ENCODE measurements at regions not wholly inside any gene's neighbourhood (a gene's known extent, or its start where the extent isn't known, plus 50 kb on each side); places are given as distances from the start of the nearest gene placed in this dataset.
"Not testable (repeated sequence)": the region's sequence is repeated elsewhere in the genome, so short reads cannot be mapped to it uniquely, and the experiment has no call there.

DNA sequence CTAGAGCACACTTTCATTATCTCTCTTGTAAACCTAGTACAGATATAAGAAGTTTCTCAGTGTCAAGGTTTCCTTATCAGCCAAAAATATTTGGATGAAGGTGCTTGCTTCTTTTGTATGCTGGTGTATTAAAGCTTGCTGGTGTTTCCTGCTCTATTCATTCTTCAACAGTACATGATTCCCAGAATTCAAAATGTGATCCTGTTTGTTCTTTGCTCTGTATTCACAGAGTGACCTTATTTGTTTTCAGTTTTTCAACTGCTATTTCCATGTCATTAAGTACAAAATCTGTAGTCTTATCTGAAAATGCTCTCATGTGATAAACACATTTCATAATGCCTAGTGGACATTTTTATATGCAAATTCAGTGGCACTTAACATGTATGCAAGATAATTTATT lies 1185.8 kb downstream of the SUCLG1 start:
- DNase-seq (ENCODE audit: low spot score), result no peak

DNA sequence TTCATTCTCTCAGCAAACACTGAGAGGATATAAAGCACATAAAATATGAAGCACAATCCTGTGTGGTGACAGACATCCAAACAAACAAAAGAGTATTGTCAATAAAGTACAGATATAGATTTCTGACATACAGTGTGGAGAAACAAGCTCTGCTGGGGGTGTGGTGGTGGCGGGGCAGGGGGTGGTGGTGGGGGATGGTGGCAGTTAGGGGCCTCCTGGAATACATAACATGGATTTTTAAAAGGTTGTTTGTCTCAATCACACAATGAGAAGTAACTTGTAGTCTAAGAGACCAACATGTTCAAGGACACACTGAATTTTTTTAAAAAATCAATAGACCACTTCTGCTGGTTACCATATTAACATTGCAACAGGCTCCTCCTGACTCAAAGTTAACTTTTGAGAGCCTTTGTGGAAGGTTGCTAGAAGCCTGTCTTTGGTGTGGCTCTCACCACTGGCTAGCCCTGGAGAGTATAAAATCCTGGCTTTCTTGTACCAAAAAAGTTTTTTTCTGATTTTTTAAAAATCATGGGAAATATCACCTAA lies 1197.4 kb downstream of the SUCLG1 start:
- no peak for DNase-seq (ENCODE audit: low spot score)

DNA sequence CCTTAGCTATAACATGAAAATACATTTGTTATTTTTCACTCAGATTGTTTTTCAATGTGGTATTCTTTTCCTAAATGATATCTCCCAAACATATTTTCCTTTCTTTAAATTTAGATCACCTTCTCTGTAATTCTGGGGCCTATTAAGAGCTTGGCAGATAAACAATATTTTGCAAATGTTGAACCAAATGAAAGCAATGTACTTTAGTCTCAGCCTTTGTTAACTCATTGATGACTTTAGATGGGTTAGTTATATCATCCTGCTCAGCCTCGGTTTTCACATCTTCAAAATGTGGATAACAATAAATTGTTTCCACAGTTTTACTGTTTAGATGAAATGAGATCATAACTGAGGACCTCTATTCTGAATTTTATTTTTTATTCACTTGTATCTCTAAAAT lies 1205.2 kb downstream of the SUCLG1 start:
- DNase-seq (ENCODE audit: low spot score), result no peak

DNA sequence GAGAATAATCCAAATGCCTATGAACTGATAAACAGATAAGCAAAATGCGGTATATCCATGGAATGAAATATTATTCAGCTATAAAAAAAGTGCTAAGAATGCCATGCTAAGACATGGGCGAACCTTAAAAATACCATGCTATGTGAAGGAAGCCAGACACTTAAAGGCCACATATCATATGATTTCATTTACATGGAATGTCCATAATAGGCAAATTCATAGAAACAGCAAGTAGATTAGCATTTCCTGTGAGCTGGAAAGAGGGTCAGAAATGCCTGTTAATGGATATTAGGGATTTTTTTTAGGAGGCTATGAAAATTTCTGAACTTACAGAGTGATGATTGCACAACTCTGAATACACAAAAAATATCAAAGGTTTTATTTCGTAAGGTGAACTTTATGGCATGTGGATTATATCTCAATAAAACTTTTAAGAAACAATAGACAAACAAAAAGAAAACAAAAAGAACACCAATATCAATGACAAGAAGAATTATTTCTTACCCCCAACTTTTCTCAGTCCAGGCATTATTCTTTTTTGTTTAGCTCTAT lies 1207.7 kb downstream of the SUCLG1 start:
- DNase-seq (ENCODE audit: low spot score), result no peak

DNA sequence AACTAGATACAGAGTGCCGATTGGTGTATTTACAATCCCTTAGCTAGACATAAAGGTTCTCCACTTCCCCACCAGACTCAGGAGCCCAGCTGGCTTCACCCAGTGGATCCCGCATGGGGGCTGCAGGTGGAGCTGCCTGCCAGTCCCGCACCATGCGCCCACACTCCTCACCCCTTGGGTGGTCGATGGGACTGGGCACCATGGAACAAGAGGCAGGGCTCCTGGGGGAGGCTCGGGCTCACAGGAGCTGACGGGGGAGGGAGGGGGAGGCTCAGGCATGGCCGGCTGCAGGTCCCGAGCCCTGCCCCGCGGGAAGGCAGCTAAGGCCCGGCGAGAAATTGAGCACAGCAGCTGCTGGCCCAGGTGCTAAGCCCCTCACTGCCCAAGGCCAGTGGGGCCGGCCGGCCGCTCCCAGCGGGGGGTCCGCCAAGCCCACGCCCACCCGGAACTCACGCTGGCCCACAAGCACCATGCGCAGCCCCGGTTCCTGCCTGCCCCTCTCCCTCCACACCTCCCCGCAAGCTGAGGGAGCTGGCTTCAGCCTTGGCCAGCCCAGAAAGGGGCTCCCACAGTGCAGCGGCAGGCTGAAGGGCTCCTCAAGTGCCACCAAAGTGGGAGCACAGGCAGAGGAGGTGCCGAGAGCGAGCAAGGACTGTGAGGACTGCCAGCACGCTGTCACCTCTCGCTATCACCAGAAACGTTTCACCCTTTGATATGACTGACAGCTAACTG lies 1213.1 kb downstream of the SUCLG1 start:
- not testable (repeated sequence) for DNase-seq (ENCODE audit: low spot score)

DNA sequence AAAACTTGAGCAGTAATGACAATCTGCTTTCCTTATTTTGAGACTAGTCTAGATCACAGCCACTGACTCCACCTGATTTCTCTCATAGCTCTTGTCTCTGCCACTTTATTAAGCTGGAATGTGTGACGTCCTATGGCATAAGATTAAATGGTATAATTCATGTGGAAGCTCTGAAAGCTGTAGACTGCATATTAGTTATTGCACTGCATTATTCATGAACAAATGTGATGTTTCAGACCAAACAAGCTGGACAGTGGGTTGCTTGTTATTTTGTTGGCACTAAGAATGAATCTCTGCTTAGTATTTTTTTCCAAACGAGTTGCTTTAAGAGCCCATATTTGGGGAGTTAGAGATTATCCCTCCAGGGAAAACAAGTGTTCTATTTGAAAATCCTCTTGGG lies 1218.5 kb downstream of the SUCLG1 start:
- DNase-seq (ENCODE audit: low spot score), result no peak

DNA sequence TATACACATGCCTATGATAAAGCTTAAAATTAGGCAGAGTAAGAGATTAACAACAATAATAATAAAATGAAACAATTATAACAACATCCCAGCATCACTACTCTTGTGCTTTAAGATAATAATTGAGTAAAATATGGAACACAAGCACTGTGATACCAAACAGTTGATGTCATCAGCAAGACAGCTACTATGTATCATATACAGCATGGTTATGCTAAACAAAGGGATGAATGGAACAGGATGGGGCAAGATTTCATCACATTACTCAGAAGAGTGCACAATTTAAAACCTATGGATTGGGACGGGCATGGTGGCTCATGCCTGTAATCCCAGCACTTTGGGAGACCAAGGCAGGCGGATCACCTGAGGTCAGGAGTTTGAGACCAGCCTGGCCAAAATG lies 1221.0 kb downstream of the SUCLG1 start:
- no peak for DNase-seq (ENCODE audit: low spot score)

DNA sequence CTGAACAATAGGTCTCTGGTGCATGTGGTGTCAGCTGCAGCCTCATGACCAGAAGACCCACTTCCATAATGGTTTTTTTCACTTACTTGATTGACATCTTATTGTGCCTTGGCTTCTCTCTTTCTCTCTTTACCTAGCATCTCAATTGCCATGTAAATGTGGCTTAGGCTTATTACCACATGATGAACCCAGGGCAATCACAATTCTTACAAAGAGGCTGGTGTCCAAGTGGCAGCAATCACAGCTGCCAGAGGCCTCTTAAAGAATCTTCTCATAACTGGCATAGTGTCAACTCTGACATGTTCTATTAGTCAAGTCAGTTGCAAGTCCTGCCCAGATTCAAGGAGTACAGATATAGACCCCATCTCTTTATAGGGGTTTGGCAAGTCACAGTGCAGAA lies 1224.8 kb downstream of the SUCLG1 start:
- DNase-seq (ENCODE audit: low spot score), result no peak

DNA sequence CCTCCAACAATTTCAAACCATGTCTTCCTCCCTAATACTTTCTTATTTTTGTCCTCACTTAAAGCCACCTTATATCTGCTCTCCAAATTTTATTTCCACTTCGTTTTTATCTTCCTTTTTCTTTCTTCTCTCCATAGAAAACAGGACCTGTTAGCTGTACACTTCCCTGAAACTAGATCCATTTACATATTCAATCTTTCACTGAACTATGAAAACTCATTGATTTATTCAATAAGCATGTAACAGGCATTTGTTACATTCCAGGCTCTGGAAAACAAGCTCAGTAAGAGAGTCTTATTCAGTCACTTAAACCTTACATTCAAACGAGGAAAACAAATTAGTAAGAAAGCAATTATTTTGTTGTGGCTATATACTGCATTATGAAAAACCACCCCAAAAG lies 1225.3 kb downstream of the SUCLG1 start:
- no peak for DNase-seq (ENCODE audit: low spot score)

DNA sequence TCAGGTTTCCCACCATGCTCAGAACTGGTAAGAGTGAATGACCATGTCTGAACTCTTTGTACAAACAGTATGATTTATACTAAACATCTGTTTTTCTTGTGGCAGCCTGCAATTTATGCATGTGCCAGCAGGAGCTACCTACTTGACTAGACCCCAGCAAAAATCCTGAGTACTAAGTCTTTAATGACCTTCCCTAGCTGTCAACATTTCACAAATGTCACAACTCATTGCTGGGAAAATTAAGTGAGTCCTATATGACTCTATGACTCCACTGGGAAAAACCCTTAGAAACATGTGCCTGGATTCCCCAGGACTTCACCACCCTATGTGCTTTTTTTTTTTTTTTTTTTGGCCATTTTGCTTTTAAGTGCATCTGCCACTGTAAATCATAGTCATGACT lies 1225.8 kb downstream of the SUCLG1 start:
- DNase-seq (ENCODE audit: low spot score), result no peak

DNA sequence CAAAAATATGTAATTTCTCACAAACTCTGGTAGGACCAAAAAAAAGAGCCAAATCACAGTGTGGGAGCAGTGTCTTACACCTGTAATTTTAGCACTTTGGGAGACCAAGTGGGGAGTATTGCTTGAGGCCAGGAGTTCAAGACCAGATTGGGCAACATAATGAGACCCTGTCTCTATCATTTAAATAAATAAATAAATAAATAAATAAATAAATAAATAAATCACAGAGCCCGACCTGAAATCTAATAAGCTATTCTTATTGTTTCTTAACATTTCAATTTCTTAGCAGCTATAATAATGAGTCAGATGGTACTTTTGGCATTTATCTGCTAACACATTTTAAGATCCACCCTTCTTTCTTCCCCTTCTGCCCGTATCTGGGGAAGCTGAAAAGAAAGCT lies 1229.6 kb downstream of the SUCLG1 start:
- DNase-seq (ENCODE audit: low spot score), result no peak

DNA sequence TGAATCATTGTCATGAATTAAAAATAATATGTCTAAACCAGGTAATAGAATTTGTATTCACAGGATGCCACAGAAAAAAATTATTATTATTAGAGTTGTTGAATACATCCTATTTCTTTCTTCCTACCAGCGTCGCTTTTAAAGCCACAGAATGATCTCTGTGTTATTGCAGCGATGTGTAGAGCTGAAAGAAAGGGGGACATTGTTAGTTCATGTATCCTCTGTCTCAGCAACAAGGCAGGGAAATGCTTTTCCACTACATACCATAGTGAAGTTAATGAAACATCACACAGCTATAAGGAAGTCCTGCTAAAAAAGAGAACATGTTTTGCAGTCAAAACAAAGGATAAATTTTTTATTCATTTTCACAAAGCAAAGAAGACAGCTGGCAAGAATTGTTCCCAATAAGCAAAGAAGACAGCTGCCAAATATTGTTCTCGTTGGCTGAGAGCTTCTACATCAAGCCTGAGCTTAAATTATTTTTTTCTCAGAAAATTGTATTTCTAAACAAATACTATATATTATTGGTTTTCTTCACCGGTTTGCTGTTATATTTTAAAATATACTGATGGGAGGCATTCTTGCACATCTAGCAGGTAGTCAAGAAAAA lies 1234.4 kb downstream of the SUCLG1 start:
- no peak for DNase-seq (ENCODE audit: low spot score)

DNA sequence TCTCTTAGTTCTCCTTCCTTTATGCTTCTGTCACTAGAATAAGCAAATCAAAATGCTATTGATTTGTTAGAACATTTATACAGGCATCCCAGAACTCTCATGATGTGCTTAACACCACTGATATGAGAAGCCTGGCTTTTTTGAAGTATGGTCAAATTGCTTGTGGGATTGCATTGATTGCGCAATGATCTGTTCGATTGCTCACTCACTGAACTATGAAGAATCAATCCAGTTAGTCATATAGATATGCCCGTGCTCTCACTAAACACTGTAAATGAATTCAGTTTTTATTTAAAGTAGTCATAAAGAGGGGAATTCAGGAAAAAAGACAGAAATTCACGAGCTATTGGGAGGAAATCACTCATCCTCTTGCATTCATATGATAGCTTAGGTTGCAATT lies 1237.8 kb downstream of the SUCLG1 start:
- DNase-seq (ENCODE audit: low spot score), result no peak

DNA sequence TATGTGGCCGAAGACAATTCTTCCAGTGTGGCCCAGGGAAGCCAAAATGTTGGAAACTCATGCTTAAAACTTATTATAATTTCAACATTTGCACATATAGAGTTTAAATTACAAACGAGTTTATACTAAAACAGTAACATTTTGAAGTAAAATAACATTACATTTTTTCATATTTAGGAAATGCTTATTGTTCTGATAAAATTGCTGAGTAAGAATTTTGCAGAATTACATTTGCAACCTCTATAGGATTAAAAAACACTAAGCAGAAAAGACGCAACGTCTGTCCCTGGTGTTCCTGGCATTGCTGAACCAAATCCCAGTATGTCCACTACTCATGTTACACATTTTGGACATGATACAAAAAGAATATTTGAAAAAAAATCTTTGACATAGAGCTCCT lies 1241.2 kb downstream of the SUCLG1 start:
- no peak for DNase-seq (ENCODE audit: low spot score)

DNA sequence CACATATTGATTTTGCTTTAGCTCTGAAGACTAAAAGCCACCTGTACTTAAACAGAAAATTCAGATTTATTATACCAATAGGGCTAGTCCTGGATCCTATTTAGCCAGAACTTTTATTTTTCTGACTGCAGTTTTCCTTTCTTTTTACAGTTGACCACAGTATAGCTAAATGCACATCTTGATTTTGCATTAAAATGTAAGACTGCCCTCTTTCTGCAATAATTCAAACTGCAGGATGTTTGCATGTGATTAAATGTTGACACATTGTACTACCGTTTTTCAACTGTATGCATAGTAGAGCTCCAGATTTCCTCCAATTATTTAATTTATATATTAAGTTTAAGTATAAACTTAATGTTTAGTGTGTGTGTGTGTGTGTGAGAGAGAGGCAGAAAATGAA lies 1262.9 kb downstream of the SUCLG1 start:
- no peak for DNase-seq (ENCODE audit: low spot score)

DNA sequence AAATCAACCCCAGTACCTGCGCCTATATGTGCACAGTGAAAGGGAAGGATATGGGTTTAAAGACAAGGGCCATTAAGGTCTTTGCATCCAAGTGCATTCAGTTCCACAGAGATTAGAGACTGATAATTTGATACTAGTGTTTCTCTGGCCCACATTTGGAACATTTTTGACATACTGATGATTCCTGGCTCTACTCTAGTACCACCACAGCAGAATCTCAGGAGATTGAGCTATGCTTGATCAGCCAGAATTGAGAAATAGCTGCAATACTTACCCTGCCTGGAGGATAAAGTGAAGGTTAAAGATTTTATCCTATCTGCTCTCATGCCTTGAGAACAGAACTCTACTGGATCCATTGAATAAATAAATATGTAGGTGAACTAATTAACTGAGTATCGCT lies 1267.8 kb downstream of the SUCLG1 start:
- DNase-seq (ENCODE audit: low spot score), result no peak

DNA sequence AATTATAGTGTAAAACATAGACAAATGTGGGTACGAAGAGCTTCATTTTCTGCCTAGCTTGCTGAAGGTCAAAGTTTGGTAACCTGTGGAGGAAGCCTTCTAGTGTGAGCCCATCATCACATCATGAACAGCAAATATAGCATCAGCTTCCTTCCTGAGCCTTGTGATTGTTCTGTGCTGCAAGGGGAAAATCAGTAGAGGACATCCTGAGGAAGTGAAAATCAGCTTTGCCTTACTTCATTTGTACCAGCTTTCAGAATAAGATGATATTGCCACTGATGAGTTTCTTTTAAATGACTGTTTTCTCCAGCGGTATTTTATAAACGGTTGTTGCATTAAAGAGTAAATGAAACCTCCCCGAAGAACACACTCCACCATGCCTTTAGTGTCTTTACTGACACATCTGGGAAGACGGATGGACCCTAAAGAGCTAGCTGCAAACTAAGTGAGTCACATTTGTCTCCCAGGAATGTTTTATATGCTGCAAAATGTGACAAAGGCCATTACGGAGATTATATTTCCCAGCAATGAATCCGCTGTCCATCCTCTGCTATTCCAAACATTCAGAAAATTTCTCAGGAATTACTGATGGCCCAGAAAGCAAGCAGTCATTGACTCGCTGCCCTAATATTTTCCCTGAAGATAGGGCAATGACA lies 1272.8 kb downstream of the SUCLG1 start:
- DNase-seq (ENCODE audit: low spot score), result no peak

DNA sequence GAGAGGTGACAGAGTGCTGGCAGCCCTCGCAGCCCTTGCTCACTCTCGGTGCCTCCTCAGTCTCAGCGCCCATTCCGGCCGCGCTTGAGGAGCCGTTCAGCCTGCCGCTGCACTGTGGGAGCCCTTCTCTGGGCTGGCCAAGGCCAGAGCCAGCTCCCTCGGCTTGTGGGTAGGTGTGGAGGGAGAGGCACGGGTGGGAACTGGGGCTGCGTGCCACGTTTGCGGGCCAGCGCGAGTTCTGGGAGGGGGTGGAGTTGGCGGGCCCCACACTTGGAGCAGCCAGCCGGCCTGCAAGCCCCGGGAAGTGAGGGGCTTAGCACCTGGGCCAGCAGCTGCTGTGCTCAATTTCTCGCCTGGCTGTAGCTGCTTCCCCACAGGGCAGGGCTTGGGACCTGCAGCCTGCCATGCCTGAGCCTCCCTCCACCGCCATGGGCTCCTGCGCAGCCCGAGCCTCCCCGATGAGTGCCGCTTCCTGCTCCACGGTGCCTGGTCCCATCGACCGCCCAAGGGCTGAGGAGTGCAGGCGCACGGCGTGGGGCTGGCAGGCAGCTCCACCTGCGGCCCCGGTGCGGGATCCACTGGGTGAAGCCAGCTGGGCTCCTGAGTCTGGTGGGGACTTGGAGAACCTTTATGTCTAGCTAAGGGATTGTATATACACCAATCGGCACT lies 1278.1 kb downstream of the SUCLG1 start:
- not testable (repeated sequence) for DNase-seq (ENCODE audit: low spot score)

DNA sequence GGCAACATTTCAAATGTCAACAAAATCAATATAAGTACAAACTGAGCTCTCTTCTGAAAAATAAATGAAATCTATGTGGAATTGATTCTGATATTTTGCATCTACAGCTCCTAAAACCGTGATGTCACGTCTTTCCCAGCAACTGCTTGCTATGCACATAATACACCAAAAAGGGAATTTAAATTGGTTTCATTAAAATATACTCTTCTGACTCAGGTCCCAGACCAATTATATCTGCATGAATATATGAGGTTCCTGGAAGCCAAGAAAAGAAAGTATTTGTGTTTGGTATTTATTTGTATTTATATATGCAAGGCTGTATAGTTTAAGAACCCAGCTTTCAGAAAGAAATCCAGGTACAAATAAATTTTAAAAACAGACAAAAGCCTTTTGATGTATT lies 1282.5 kb downstream of the SUCLG1 start:
- no peak for DNase-seq (ENCODE audit: low spot score)

DNA sequence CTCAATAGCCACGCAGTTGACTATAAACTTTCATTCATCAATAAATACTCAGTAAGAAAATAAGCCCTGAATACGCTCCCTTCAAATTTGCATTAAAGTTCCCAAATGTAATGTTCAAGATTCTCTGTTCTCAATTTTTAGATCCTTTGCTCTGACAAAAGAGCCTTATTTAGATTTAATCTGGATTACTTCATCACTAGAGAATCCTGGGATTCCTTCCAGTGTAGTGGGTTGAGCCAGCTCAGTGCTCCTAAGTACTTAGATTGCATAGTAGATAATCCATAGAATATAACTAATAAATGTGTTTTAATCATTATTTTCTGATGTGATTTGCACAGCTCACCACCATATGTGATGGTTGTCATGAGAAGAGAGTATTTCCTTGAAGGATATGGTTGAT lies 1286.2 kb downstream of the SUCLG1 start:
- DNase-seq (ENCODE audit: low spot score), result no peak

DNA sequence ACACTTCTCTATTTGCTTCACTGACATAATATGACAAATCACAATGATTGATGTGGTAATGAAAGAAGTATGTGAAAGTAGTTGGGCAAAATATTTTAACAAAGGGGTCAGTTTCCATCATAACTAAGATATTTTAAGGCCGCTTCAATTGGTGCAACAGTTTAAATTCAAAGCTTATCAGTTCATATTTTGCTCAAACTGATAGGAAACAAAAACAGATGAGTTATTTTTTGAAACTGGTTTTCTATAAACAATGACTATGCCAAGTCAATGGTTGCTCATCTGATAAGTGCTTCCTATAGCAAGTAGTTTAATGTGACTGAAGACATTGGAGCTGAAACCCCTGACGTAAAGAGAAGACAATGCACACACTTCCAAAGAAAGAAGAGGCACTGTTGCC lies 1290.7 kb downstream of the SUCLG1 start:
- no peak for DNase-seq (ENCODE audit: low spot score)

DNA sequence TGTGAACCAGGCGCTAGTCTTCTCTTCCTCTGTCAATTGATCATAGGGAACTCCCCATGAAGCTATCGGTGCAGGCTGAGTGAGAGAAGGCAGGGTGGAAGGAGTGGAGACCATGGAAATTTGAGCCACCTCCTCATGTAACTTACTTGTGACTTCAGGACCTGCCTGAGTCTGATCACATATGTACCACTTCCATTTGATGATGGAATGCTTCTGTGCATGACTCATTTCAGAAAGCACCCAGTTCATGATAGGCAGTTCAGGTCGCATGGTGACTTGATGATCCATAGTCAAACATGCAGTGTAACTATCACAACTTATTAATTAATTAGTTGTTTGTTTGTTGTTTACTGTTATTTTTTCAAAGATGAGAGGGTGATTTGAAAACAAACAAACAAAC lies 1296.7 kb downstream of the SUCLG1 start:
- no peak for DNase-seq (ENCODE audit: low spot score)

Data from ureter (tissue), 1 donor.